Calu3 (cell line): ENCODE measurements at regions not wholly inside any gene's neighbourhood (a gene's known extent, or its start where the extent isn't known, plus 50 kb on each side); places are given as distances from the start of the nearest gene placed in this dataset.
A peak's percentile ranks its signal among the peaks of the same experiment; 100 is the strongest.

Experiments
- BruUV-seq: library from RNA; stranded (reverse); fragments of 400-500 nt; replicated peaks from 2 replicates; lab custom pipeline; 2021; lab: Mats Ljungman, UMichigan
- CTCF ChIA-PET: fragments of 300-600 bp; sonication (Branson Sonifier 250); formaldehyde crosslinking; loops from one replicate; lab custom pipeline; 2022; ENCODE audit warnings: antibody characterized with exemption; lab: Charles Lee
- DNase-seq: peaks from one replicate; pipeline ENCODE4 v3.0.0; 2022
- H3K27ac Mint-ChIP-seq: one replicate; pipeline ENCODE4 v1.8.0; 2022; ENCODE audit warnings: mixed read lengths; ENCODE audit not compliant: unreplicated experiment
- H3K27me3 Mint-ChIP-seq: one replicate; pipeline ENCODE4 v1.8.0; 2022; ENCODE audit warnings: mixed read lengths; ENCODE audit not compliant: unreplicated experiment
- H3K36me3 Mint-ChIP-seq: one replicate; pipeline ENCODE4 v1.8.0; 2022; ENCODE audit warnings: mild to moderate bottlenecking, moderate library complexity, mixed read lengths; ENCODE audit not compliant: insufficient read depth, unreplicated experiment
- H3K4me1 Mint-ChIP-seq: one replicate; pipeline ENCODE4 v1.8.0; 2022; ENCODE audit warnings: mild to moderate bottlenecking, low read depth, mixed read lengths; ENCODE audit not compliant: unreplicated experiment
- H3K4me3 Mint-ChIP-seq: one replicate; pipeline ENCODE4 v1.8.0; 2022; ENCODE audit warnings: mild to moderate bottlenecking, low read depth, moderate library complexity, mixed read lengths; ENCODE audit not compliant: unreplicated experiment
- H3K9me3 Mint-ChIP-seq: one replicate; pipeline ENCODE4 v1.8.0; 2022; ENCODE audit warnings: low read depth, mixed read lengths; ENCODE audit not compliant: unreplicated experiment
- CTCF ChIP-seq: fragments of 200-600 bp; IDR thresholded peaks from one replicate; pipeline ENCODE4 v1.8.0; 2022; ENCODE audit warnings: antibody characterized with exemption; ENCODE audit not compliant: unreplicated experiment
- intact Hi-C: fragments of 100-400 bp; cut with micrococcal nuclease; formaldehyde crosslinking; loops from one replicate; pipeline ENCODE4 v1.10.0; 2022; ENCODE audit not compliant: unreplicated experiment

- H3K36me3 Mint-ChIP-seq: peaks cover 17% of the 10 kb centered on the region
- H3K4me3 Mint-ChIP-seq: no peak overlapping the region
- TF ChIP-seq CTCF: no peak
- CTCF ChIA-PET: no interaction called here
- H3K9me3 Mint-ChIP-seq: no peaks in the 10 kb centered on the region
- BruUV-seq: no TSS peak
- no peaks in the 10 kb centered on the region for H3K4me1 Mint-ChIP-seq
- intact Hi-C loops: no loop called here
- no peaks in the 10 kb centered on the region for H3K27me3 Mint-ChIP-seq
- no peak overlapping the region for H3K27ac Mint-ChIP-seq
- no peak for DNase-seq
These were observed 60.3 kb downstream of the TET3 start for GRCh38 chr2:74044999-74045398.

GRCh38 chr2:74045454-74045853, 60.7 kb downstream of the TET3 start:
- H3K4me3 Mint-ChIP-seq: no peak overlapping the region
- CTCF ChIA-PET: no interaction called here
- no peak for DNase-seq
- TF ChIP-seq CTCF: no peak
- H3K27ac Mint-ChIP-seq: no peak overlapping the region
- H3K36me3 Mint-ChIP-seq: peaks cover 17% of the 10 kb centered on the region
- intact Hi-C loops: no loop called here
- H3K27me3 Mint-ChIP-seq: no peaks in the 10 kb centered on the region
- no TSS peak for BruUV-seq
- no peaks in the 10 kb centered on the region for H3K4me1 Mint-ChIP-seq
- no peaks in the 10 kb centered on the region for H3K9me3 Mint-ChIP-seq

- no peak overlapping the region for H3K27ac Mint-ChIP-seq
- CTCF ChIA-PET: no interaction called here
- H3K27me3 Mint-ChIP-seq: no peaks in the 10 kb centered on the region
- H3K4me1 Mint-ChIP-seq: no peaks in the 10 kb centered on the region
- DNase-seq: no peak
- TF ChIP-seq CTCF: no peak
- intact Hi-C loops: no loop called here
- H3K4me3 Mint-ChIP-seq: no peak overlapping the region
- no TSS peak for BruUV-seq
- H3K9me3 Mint-ChIP-seq: no peaks in the 10 kb centered on the region
- peaks cover 17% of the 10 kb centered on the region for H3K36me3 Mint-ChIP-seq
These were observed 61.7 kb downstream of the TET3 start for GRCh38 chr2:74046441-74046840.

- Mint-ChIP-seq H3K9me3 (no peaks in the 10 kb centered on the region), H3K27me3 (no peaks in the 10 kb centered on the region), H3K4me3 (no peak overlapping the region), H3K27ac (no peak overlapping the region), H3K36me3 (peaks cover 20% of the 10 kb centered on the region), H3K4me1 (no peaks in the 10 kb centered on the region)
- CTCF ChIA-PET: no interaction called here
- TSS peak; percentile 33 for BruUV-seq
- no peak for TF ChIP-seq CTCF
- intact Hi-C loops: no loop called here
- no peak for DNase-seq
These were observed 62.4 kb downstream of the TET3 start for GRCh38 chr2:74047152-74047551.
